Stimulated activated naive CD8-positive, alpha-beta T cell treated with anti-CD3 and anti-CD28 coated beads, Interleukin-15, Interleukin-2, amounts not matched to agents 100 ng/mL and 50 ng/mL, for 24 hours (primary cell): ENCODE measurements at regions not wholly inside any gene's neighbourhood (a gene's known extent, or its start where the extent isn't known, plus 50 kb on each side); places are given as distances from the start of the nearest gene placed in this dataset.
"Not testable (repeated sequence)": the region's sequence is repeated elsewhere in the genome, so short reads cannot be mapped to it uniquely, and the experiment has no call there.

Experiments
- H3K27ac Mint-ChIP-seq: one replicate; pipeline ENCODE4 v1.8.0; 2021; ENCODE audit warnings: mild to moderate bottlenecking, mixed read lengths
- H3K27me3 Mint-ChIP-seq: one replicate; pipeline ENCODE4 v1.8.0; 2021; ENCODE audit warnings: mixed read lengths
- H3K36me3 Mint-ChIP-seq: one replicate; pipeline ENCODE4 v1.8.0; 2021; ENCODE audit warnings: low read depth, mixed read lengths
- H3K4me1 Mint-ChIP-seq: one replicate; pipeline ENCODE4 v1.8.0; 2021; ENCODE audit warnings: low read depth, mixed read lengths
- H3K4me3 Mint-ChIP-seq: one replicate; pipeline ENCODE4 v1.8.0; 2021; ENCODE audit warnings: mild to moderate bottlenecking, mixed read lengths
- H3K9me3 Mint-ChIP-seq: one replicate; pipeline ENCODE4 v1.8.0; 2021; ENCODE audit warnings: mixed read lengths

DNA sequence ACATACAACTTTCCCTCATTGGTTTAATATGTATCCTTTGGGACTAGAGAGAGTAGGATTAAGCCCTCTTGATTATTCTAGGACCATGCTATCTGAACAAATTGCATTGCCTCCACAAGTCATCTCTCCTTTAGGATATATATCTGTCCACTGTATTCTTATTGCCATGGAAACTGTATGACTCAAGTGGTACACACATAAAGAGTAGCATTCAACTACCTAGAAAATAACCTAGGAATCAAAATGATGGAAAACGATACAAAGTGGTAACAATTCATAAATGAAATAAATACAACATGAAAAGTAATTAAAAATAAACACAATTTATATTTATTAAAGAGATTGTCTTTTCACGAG, 212.1 kb upstream of the P2RY1 start:
- H3K27ac Mint-ChIP-seq, result no peak overlapping the region
- peaks cover 12% of the 10 kb centered on the region for H3K27me3 Mint-ChIP-seq
- H3K9me3 Mint-ChIP-seq, result no peaks in the 10 kb centered on the region
- no peak overlapping the region for H3K4me3 Mint-ChIP-seq
- no peaks in the 10 kb centered on the region for H3K36me3 Mint-ChIP-seq
- no peaks in the 10 kb centered on the region for H3K4me1 Mint-ChIP-seq

DNA sequence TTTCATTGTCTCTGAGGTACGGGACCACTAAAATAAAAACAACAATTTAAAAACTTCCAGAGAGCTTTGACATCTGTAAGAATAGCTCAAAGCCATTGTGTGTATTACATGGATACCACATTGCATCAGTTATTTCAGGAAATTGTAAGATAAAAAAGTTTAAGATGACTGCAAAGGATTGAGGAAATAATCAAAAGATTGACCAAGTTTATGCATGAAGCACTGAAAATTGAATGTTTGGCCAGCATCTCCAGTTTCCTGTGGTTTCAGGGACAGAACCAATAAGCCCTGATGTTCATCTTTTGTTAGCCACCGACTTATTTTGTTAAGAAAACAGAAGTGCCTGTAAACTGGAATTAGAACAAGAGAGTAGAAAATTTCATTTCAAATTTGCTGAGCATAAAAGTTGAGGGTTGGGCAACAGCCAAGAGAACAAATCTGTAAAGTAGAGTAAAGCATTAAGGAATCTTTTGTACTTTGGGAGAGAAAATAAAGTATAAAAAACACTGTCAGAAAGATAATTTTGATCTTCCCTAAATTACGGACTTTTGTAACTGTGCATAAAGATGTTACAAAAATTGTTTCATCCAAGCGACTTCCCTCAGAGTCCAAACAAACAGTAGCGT, 211.5 kb upstream of the P2RY1 start:
- Mint-ChIP-seq H3K27ac (no peak overlapping the region), H3K36me3 (no peaks in the 10 kb centered on the region), H3K4me3 (no peak overlapping the region), H3K27me3 (peaks cover 12% of the 10 kb centered on the region), H3K9me3 (no peaks in the 10 kb centered on the region), H3K4me1 (no peaks in the 10 kb centered on the region)

DNA sequence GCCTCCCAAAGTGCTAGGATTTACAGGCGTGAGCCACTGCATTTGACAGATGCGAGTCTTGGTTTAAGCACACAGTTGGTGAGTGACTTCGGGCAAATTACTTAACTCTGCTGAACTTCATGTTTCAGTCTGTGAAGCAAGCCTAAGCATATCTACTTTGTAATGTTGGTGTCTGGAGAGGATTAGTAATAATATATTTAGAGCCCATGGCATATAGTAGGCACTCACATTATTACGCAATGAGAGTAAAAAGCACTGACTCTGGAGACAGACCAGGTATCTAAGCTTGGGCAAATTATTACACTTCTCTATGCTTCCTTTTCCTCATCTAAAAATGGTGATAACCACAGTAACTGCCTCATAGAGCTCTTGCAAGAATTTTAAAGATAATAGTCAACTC, 208.7 kb upstream of the P2RY1 start:
- H3K27ac Mint-ChIP-seq, result no peak overlapping the region
- peaks cover 8% of the 10 kb centered on the region for H3K9me3 Mint-ChIP-seq
- H3K4me1 Mint-ChIP-seq, result no peaks in the 10 kb centered on the region

DNA sequence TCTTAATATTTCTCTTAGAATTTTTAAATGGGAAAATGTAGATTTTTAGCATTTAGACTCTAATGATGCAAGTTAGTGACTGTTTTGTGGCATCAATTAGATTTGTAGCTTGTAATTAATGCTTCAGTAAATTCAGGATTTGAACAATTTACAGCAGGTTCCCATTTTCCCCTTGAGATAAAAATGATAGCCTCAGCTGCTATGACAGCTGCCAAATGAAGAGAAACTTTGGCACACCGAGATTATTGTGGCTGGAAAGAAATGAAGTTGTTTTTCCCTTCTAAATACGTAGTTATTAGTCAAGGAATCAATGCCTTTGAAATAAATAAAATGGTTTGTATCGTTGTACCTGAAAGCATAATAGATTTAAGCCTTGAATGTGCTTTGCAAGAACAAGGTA, 206.4 kb upstream of the P2RY1 start:
- H3K4me3 Mint-ChIP-seq, result no peak overlapping the region
- H3K9me3 Mint-ChIP-seq, result peaks cover 8% of the 10 kb centered on the region
- H3K36me3 Mint-ChIP-seq, result no peaks in the 10 kb centered on the region
- H3K4me1 Mint-ChIP-seq, result no peaks in the 10 kb centered on the region
- no peak overlapping the region for H3K27ac Mint-ChIP-seq
- peaks cover 4% of the 10 kb centered on the region for H3K27me3 Mint-ChIP-seq

More for the DNA sequence above, 208.7 kb upstream of the P2RY1 start:
- H3K36me3 Mint-ChIP-seq, result no peaks in the 10 kb centered on the region
- no peak overlapping the region for H3K4me3 Mint-ChIP-seq
- H3K27me3 Mint-ChIP-seq, result peaks cover 12% of the 10 kb centered on the region

DNA sequence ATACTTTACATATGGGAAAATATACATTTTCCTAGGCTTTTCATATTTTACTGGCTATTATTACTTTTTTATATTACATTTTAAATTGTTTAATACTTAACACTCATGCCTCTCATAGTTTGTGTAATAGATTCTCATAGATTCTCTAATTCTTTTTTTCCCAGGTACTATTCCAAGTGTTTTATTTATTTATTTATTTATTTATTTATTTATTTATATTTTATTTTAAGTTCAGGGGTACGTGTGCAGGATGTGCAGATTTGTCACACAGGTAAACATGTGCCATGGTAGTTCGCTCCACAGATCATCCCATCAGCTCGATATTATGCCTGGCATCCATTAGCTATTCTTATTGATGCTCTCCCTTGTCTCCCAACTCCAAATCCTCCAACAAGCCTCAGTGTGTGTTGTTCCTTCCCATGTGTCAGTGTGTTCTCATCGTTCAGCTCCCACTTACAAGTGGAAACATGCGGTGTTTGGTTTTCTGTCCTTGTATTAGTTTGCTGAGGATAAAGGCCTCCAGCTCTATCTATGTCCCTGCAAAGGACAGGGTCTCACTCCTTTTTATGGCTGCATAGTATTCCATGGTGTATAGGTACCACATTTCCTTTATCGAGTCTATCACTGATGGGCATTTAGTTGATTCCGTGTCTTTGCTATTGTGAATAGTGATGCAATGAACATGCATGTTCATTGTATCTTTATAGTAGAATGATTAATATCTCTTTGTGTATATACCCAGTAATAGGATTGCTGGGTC, 205.4 kb upstream of the P2RY1 start:
- Mint-ChIP-seq H3K36me3 (no peaks in the 10 kb centered on the region), H3K9me3 (peaks cover 8% of the 10 kb centered on the region), H3K27me3 (peaks cover 9% of the 10 kb centered on the region), H3K4me3 (no peak overlapping the region), H3K4me1 (no peaks in the 10 kb centered on the region), H3K27ac (no peak overlapping the region)

DNA sequence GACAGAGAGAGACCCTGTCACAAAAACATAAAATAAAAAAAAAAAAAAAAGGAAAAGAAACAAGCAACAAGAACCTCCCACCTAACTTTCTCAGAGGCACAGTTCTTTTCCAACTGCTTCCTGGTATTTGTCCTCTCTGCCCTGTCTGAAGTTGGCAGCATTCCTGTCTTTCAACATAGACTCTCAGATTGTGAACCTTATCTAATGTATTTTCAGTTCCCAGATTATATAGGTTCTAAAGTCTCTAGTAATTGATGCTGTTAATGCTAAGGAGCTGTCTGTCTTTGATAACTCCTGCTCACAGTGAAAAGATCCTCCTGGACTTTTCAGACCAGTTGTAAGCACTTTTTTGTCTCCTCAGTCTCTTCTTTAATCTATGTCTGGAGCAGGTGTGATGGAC, 199.5 kb upstream of the P2RY1 start:
- H3K9me3 Mint-ChIP-seq, result no peaks in the 10 kb centered on the region
- no peaks in the 10 kb centered on the region for H3K36me3 Mint-ChIP-seq
- H3K4me3 Mint-ChIP-seq, result no peak overlapping the region
- peaks cover 12% of the 10 kb centered on the region for H3K27me3 Mint-ChIP-seq
- H3K27ac Mint-ChIP-seq, result no peak overlapping the region
- H3K4me1 Mint-ChIP-seq, result no peaks in the 10 kb centered on the region

DNA sequence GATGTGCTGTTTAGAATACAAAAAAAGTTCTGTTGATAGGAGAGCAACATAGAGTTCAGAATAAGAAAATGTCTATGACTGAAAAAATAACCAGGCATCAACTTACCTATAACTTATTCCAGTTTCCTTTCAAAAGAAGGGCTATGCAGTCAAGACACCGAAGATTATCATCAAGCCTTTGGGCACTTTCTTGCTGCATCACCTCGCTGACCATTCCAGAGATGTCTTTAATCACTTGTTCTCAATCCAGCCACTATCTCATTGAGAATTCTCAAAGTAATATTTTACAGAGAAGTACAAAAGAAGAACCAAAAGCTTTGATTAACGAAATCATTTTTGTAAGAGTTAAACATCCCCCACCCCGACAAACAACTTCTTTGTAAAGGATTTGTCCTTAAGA, 198.3 kb upstream of the P2RY1 start:
- Mint-ChIP-seq H3K9me3 (no peaks in the 10 kb centered on the region), H3K27ac (no peak overlapping the region), H3K4me3 (no peak overlapping the region), H3K36me3 (no peaks in the 10 kb centered on the region), H3K27me3 (peaks cover 12% of the 10 kb centered on the region), H3K4me1 (no peaks in the 10 kb centered on the region)

DNA sequence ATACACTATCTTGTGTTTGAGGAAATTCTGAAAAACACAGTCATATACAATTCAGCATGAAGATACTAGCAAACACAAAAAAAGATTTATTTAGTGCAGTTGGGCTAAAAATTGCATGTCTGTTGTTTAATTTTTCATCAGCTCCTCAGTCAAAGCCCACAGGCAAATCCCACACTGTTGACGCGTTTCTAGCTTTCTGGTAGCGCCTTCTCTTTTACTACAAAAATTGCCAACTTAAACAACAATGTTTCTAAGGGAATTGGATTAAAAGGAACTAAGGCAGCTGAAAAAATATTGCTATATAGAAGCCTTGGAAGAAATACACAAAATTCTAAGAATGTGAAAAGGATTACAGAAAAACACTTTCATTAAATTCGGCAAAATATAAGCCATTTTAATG, 196.7 kb upstream of the P2RY1 start:
- Mint-ChIP-seq H3K4me3 (no peak overlapping the region), H3K9me3 (no peaks in the 10 kb centered on the region), H3K27me3 (peaks cover 12% of the 10 kb centered on the region), H3K36me3 (no peaks in the 10 kb centered on the region), H3K4me1 (no peaks in the 10 kb centered on the region), H3K27ac (no peak overlapping the region)

DNA sequence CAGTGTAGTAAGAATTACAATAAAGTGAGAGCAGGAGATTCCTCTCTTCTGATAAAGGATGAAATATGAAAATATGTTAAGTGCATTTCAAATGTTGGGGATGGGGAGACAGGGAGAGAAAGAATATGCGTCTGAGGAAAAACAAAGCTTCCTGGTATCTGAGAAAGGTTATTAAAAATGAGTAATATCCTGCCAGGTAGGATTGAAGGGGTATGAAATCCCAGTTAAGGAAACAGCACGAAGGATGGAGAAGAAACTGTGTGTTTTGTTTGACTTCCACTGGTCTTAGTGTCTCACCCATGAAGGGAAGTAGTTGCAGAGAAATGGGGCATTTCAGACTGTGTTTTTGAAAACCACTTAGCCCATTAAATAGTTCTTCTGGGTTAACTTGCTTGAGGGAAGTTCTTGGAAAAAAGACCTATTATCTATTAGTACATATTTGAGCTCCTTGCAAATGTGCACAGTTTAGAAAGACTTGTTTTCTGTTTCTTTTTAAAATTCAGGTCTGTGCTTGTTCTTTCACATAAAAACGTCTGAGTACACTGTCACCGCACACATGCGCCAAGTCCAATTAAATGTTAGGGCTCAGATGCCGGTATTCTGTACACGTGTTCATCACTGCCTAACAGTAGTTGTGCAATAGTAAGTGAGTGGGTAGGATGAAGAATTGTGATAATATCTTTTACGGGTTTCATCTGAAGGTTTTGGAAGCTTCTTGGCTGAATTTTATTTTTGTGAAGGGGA, 196.1 kb upstream of the P2RY1 start:
- H3K9me3 Mint-ChIP-seq, result peaks cover 4% of the 10 kb centered on the region
- no peak overlapping the region for H3K27ac Mint-ChIP-seq
- peaks cover 7% of the 10 kb centered on the region for H3K27me3 Mint-ChIP-seq
- no peaks in the 10 kb centered on the region for H3K36me3 Mint-ChIP-seq
- no peaks in the 10 kb centered on the region for H3K4me1 Mint-ChIP-seq
- H3K4me3 Mint-ChIP-seq, result no peak overlapping the region

DNA sequence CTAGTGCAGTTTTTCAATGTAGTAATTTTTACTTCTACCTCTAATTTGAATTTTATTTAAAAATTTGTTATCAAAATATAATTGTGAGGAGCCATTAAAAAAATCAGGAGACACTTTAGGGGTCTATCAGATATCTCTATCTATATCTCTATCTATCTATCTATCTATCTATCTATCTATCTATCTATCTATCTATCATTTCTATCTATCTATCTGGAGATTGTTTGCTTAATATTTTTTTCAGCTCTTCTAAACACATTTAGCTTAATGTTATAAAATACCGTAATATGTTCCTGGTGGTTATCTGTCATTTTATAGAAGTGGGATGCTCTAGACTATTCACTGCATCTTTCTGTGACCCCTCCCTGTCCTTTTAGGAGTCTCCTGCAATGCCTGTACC, 193.7 kb upstream of the P2RY1 start:
- Mint-ChIP-seq H3K27me3 (peaks cover 3% of the 10 kb centered on the region), H3K27ac (no peak overlapping the region), H3K4me3 (no peak overlapping the region), H3K36me3 (no peaks in the 10 kb centered on the region), H3K9me3 (peaks cover 5% of the 10 kb centered on the region), H3K4me1 (no peaks in the 10 kb centered on the region)

DNA sequence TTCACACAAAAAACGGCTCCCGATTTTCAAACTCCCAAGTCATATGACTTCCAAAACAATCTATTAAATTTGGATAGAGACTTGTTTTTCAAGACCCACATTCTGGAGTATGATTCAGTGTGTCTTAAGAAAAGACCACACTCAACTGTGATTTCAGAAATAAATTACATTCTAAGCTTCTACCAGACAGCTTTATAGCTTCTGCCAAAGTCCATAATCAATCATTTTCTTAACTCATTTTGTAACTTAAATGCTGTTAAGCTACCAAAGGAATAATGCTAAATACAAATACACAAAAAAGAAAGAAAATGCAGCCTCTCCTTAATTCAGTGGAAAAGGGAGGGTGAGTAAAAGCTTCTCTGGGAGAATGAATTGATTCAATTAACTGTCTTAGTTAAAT, 192.3 kb upstream of the P2RY1 start:
- Mint-ChIP-seq H3K4me3 (no peak overlapping the region), H3K27ac (no peak overlapping the region), H3K9me3 (peaks cover 5% of the 10 kb centered on the region)

DNA sequence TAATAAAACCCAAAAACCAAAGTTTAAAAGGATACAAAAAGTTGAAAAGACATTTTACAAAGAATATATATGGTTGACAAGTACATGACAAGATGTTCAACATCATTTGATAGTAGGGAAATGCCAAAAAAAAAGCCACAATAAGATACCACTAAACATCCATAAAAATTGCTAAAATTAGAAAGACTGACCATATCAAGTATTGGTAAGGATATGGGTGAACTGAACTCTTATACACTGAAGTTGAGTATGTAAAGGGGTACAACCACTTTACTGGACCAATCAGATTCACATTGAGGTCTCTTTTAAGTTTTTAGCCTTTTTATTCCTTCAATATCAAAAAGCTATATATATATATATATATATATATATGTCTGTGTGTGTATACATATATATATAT, 190.5 kb upstream of the P2RY1 start:
- Mint-ChIP-seq H3K27me3 (peaks cover 3% of the 10 kb centered on the region), H3K36me3 (no peaks in the 10 kb centered on the region), H3K4me3 (no peak overlapping the region), H3K9me3 (peaks cover 5% of the 10 kb centered on the region), H3K4me1 (no peaks in the 10 kb centered on the region), H3K27ac (no peak overlapping the region)

More for the DNA sequence above, 192.3 kb upstream of the P2RY1 start:
- Mint-ChIP-seq H3K36me3 (no peaks in the 10 kb centered on the region), H3K27me3 (peaks cover 3% of the 10 kb centered on the region), H3K4me1 (no peaks in the 10 kb centered on the region)

DNA sequence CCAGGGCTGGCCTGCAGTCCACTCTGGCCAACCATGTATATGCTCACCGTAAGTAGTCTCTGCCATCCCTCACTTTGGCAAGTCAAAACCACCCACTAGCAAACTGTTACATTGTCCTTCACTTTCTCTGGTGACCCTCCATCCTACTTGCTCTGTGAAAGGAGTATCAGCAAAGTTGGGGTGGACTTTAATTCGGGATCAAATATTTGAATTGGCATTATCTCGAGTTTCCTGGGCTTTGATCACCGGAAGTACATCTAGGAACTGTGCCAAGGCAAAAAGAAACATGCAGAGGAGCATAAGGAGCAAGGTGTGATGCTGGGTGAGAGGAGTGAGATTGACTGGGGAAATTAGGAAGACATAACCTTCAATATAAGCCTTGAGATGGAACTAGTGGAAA, 188.9 kb upstream of the P2RY1 start:
- Mint-ChIP-seq H3K27me3 (no peaks in the 10 kb centered on the region), H3K4me3 (no peak overlapping the region), H3K9me3 (peaks cover 5% of the 10 kb centered on the region), H3K36me3 (no peaks in the 10 kb centered on the region), H3K4me1 (no peaks in the 10 kb centered on the region), H3K27ac (no peak overlapping the region)

DNA sequence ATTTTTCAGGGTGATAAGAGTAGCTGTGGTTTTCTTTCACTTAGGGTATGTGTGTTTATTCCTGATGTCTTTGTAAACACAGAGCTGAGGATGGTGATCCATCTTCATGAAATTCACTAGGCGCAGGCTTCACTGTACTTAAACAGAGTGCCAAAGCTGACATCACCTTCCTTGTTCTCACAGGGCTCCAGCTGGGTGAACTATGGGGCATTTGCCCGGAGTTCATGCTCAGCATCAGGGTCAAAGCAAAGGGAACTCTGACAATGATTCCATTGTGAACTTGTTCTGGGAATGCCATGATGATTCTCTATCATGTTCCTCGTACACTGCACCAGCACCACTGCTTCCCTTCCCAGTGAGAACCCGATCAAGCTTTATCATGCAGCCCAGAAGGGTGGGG, 184.8 kb upstream of the P2RY1 start:
- Mint-ChIP-seq H3K27ac (no peak overlapping the region), H3K4me1 (no peaks in the 10 kb centered on the region), H3K9me3 (no peaks in the 10 kb centered on the region), H3K27me3 (peaks cover 4% of the 10 kb centered on the region), H3K36me3 (no peaks in the 10 kb centered on the region), H3K4me3 (no peak overlapping the region)

DNA sequence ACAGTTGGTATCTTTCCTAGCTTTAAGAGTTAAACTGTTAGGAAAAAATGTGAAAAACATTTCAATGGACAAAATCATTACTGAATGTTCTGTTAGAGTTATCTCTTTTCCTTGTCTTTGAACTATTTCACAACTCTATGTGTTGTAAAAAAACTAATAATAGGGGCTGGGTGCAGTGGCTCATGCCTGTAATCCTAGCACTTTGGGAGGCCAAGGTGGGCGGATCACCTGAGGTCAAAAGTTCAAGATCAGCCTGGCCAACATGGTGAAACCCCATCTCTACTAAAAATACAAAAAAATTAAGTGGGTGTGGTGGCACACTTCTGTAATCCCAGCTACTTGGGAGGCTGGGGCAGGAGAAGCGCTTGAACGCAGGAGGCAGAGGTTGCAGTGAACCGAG, 184.0 kb upstream of the P2RY1 start:
- not testable (repeated sequence) for H3K4me1 Mint-ChIP-seq, H3K4me3 Mint-ChIP-seq, H3K36me3 Mint-ChIP-seq, H3K9me3 Mint-ChIP-seq, H3K27ac Mint-ChIP-seq, H3K27me3 Mint-ChIP-seq
